ENCODE measurements at regions not wholly inside any gene's neighbourhood (a gene's known extent, or its start where the extent isn't known, plus 50 kb on each side); places are given as distances from the start of the nearest gene placed in this dataset.
A peak's percentile ranks its signal among the peaks of the same experiment; 100 is the strongest.

GRCh38 chr11:134716582-134716981 lies 304.5 kb upstream of the B3GAT1 start:
- peak; percentile 4 for DNase-seq

DNA sequence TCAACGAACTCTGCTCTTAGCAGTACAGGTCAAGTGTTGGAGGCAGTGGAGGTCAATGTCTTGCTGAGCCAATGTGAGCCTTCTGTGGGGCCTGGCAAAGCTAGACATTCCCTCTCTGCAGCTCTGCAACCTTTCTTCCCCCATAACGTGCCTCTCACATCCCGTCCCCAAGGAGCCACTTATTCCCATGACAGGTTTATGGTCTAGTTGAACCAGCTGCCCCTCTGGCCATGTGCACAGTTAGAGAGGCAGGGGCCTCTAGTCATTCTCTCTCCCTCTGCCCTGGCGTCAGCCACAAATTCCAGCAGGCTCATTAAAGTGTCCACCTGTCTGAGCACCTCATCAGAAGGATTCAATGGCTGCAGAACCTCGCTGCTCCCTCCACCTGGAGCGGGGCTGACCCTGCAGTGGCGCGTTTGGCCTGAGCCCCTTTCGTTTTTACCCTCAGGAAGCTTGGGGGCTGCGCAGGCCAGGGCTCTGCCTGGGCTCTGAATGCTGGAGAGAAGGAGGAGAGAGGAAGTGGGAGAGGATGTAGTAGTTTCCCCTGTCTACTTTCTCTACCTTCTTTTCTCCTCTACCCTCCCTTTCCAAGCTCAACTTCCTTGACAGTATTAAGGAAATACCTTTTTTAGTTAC lies 302.1 kb upstream of the B3GAT1 start:
- DNase-seq: no peak

- DNase-seq: no peak
Observed at GRCh38 chr11:134712228-134713145, 300.4 kb upstream of the B3GAT1 start.

- no peak for DNase-seq
Observed at GRCh38 chr11:134711588-134711987, 299.5 kb upstream of the B3GAT1 start.

- no peak for DNase-seq
Observed at GRCh38 chr11:134710861-134711407, 298.9 kb upstream of the B3GAT1 start.

DNA sequence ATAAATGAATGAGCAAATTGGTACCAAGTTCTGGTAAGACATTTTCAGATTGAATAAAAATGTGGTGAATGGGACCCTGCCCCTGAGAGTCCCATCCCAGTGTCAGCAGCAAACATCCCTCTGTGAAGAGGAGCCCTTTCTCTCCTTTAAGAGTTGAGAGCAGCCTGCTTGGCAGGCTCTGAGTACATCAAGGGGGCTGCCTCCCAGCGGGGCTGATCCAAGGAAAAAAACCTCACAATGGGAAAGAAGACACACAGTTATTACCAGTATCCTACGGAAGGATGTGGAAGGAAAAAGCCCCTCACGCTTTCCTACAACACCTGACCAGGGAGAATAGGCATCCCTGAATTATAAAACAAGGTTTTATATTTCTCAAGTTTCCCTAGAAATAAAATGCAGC lies 293.8 kb upstream of the B3GAT1 start:
- no peak for DNase-seq

GRCh38 chr11:134702827-134703226 lies 290.8 kb upstream of the B3GAT1 start:
- DNase-seq: no peak

DNA sequence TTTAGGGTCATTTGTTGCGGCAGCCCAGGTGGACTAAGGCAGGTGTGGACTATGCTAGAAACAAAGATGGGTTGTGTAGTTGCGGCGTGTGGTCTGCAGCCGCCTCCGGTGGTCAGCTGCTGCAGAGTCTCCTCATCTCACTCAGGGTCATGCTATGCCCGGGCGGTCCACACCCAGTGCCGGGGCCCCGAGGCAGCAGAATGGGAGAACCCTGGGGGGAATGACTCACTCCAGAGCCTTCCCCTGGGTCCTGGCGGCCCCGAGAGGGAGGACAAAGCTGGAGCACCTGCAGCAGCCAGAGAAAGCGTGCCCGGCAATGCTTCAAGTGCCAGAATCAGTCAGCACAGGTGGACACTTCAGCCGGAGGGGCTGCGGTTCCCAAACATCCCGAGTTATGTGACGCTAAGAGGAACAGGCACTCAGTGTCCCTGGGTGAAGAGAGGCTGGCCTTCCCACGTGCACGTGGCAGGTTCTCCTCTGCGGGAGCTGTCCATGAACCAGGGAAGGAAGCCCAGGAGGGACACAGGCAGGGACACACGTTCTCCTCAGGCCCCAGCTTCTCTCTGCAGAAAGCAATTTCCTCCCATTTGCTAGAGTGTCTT lies 289.6 kb upstream of the B3GAT1 start:
- no peak for DNase-seq

GRCh38 chr11:134700101-134700640 lies 288.1 kb upstream of the B3GAT1 start:
- DNase-seq: no peak

GRCh38 chr11:134696455-134696854 lies 284.4 kb upstream of the B3GAT1 start:
- no peak for DNase-seq

DNA sequence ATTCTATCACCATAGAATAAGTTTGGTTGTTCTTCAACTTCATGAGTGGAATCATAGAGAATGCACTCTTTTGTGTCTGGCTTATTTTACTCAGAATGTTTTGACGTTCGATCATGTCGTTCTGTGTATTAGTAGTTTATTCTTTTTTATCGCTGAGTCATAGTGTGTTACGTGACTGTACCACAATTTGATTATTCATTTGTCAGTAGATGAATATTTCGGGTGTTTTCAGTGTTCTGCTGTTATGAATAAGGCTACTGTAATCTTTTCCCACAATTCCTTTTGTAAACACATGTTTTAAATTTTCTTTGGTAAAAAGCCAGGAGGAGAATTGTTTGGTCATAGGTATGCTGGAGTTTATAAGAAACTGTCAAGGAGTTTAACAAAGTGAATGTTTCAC lies 279.9 kb upstream of the B3GAT1 start:
- DNase-seq: no peak

DNA sequence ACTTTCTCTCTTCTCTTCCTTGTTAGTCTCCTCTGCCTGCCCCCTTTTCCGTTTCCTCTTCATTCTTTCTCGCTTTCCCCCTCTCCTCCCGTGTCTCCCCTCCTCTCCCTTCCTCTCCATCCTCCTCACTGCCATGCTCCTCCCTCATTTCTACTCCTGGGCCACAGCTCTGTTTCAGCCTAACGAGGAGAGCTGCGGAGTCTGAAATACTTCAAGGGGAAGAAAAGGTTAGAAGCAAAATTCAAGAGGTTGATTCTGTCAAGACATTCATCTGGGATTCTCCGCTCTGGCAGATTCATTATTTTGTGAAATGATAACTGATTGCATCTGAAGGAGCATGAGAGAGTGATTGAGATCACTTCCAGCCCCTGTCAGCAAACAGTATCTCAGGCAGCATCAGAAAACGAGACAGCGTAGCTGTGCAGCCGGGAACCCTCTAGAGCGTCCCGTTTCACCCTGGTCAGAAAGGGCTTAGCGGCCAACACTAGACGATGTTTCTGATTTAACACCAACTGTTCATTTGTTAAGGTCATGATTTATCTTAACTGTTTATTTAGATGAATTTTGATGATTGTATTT lies 279.3 kb upstream of the B3GAT1 start:
- DNase-seq: no peak

DNA sequence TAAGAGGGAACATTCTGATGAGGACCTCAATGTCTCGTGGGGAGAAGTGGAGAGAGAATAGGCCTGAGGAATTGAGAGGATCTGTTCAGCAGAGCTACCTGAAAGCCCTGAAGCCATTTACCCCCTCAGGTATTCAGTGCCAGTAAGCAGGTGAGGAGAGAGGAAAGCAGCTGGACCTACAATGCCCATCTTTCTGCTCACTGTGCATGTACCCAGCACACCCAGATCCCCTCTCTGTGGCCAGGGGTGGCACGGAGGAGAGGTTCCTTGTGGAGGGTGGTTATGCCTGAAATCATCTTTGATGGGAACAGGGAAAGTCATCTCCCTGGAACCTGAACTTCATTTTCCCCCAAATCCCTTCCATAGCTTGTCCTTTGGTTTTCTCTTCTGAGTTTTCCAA lies 277.8 kb upstream of the B3GAT1 start:
- DNase-seq: no peak

DNA sequence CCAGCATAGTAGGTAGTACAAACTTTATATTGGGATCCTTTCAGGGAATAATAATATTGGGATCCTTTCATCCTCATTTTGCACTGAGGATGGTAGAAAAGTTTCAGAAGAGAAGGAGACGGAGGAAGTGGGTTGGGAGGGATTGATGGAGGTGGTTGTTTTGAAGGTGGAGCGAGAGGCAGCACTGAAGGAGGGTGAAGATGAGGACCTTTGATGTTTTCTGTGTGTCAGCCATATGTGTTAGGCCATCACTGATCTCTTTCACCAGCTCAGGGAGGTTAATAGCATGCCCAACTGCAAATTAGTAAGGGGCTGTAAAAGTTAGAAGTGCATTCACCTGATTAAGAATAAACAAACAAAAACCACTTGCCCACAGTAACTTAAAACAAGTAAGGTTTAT lies 275.5 kb upstream of the B3GAT1 start:
- no peak for DNase-seq

DNA sequence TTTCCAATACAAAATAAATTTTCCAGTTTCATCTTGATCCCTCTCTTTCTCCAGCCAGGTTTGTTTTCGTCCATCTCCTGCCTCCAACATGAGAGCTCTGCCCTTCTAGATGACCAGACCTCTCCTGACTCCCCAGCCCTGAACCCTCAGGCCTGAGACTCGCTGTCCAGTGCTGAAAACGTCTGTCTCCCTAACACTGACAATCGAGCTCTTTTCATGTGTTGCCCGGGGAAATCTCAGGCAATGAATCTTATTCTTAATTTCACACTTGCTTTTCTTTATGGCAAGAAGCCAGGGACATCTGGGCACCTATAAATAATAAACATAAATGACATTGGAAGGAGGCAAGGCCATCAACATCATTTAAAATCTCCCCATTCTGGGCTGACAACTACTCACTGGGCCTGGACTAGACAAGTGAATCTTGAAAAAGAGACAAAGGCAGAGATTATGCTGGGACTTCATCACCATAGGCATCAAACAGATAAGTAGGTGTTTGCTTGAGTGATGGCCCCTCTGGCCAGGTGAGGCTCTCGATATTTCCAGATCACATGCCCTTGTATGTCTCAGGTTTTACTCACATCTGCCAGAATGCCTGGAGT lies 274.5 kb upstream of the B3GAT1 start:
- no peak for DNase-seq

DNA sequence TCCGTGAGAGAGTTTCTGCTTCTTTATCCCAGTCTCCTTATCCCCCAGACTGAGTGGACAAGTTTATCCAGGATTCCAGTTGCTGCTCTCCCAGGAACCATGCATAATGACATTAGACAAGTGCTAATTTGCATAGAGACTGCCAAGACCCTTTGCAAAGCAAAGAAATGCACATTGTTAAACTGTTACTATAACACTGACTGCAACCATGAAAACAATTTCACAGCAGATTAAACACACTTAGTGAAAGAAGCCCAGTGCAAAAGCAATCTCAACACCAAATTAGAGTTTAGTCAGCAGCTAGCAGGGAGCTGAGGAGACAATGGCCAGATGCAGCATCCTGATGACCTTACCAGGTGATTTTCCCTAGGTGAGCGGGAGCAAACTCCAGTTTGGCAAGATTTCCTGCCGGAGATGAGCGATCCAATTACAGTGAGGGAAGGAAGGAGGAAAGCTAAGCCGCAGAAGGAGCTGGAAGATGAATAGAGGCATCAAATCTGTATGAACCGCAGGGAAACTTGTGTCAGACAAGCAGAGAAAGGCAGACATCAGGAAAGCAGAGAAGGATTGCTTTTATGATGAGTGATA lies 273.8 kb upstream of the B3GAT1 start:
- no peak for DNase-seq

DNA sequence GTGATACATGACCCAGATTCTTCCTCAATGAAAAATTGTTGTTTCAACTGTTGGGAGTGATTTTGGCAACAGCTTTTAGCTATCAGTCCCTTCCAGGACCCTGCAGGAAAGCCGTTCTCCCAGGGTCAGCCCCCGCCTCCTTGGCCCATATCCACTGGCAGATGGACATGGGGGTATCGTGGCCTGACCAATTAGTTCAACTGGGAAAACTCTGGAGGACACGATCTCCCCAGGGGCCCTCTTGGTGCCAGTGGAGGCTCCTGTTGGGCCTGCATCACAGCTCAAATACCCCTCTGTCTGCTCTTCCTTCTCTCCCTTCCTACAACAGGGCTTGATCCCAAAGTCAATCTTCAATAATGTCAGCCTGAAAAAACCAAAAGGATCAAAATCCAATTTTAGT lies 272.5 kb upstream of the B3GAT1 start:
- DNase-seq: no peak

DNA sequence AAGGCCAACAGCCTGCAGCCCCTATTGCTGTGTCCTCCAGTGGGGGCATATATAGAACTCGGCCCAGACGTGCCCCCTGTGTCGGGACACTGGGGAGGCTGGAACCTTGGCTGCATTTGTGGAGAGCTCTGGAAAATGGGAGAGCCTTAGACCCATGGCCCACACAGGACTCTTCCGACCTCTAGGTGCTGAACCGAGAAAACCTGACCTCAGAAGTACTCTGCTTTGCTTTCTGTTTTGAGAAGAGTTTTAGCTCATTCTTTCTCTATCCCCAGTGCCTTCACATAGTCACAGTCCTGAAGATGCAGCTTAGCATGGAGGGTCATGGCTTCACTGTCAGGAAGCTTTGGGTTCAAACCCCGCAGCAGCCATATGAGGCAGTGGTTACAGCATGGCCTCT lies 271.8 kb upstream of the B3GAT1 start:
- DNase-seq: no peak

- DNase-seq: no peak
Observed at GRCh38 chr11:134682577-134682976, 270.5 kb upstream of the B3GAT1 start.

- DNase-seq: no peak
Observed at GRCh38 chr11:134679592-134679991, 267.6 kb upstream of the B3GAT1 start.

- DNase-seq: no peak
Observed at GRCh38 chr11:134678744-134679143, 266.7 kb upstream of the B3GAT1 start.

- DNase-seq: no peak
Observed at GRCh38 chr11:134677891-134678551, 266.0 kb upstream of the B3GAT1 start.
